GM18511 (cell line): ENCODE measurements at regions not wholly inside any gene's neighbourhood (a gene's known extent, or its start where the extent isn't known, plus 50 kb on each side); places are given as distances from the start of the nearest gene placed in this dataset.

Source experiments
- ATAC-seq: cut with Tn5 transposase; IDR thresholded peaks from one replicate; pipeline ENCODE4 v1.9.1; 2021; ENCODE audit warnings: mild to moderate bottlenecking, moderate library complexity; ENCODE audit not compliant: unreplicated experiment

GRCh38 chr18:46293742-46294181, 189.6 kb downstream of the HAUS1 start:
- ATAC-seq: no peak

GRCh38 chr18:46294318-46294717, 190.1 kb downstream of the HAUS1 start:
- no peak for ATAC-seq

GRCh38 chr18:46294751-46295150, 190.6 kb downstream of the HAUS1 start:
- ATAC-seq: no peak

- ATAC-seq: no peak
Observed at GRCh38 chr18:46295416-46295815, 191.2 kb downstream of the HAUS1 start.

- no peak for ATAC-seq
Observed at GRCh38 chr18:46296656-46297055, 192.5 kb downstream of the HAUS1 start.

GRCh38 chr18:46297124-46297523, 192.9 kb downstream of the HAUS1 start:
- no peak for ATAC-seq

- ATAC-seq: no peak
Observed at GRCh38 chr18:46297621-46298020, 193.4 kb downstream of the HAUS1 start.

GRCh38 chr18:46298511-46298910, 194.3 kb downstream of the HAUS1 start:
- ATAC-seq: no peak

GRCh38 chr18:46299465-46300008, 195.4 kb downstream of the HAUS1 start:
- ATAC-seq: no peak

- ATAC-seq: no peak
Observed at GRCh38 chr18:46301081-46301480, 196.9 kb downstream of the HAUS1 start.

- ATAC-seq: no peak
Observed at GRCh38 chr18:46301571-46301970, 197.4 kb downstream of the HAUS1 start.

- ATAC-seq: no peak
Observed at GRCh38 chr18:46302528-46303485, 198.6 kb downstream of the HAUS1 start.

GRCh38 chr18:46310258-46310657, 206.1 kb downstream of the HAUS1 start:
- ATAC-seq: no peak

GRCh38 chr18:46310675-46311345, 206.6 kb downstream of the HAUS1 start:
- no peak for ATAC-seq

- ATAC-seq: no peak
Observed at GRCh38 chr18:46311491-46311890, 207.3 kb downstream of the HAUS1 start.

GRCh38 chr18:46312221-46312620, 208.0 kb downstream of the HAUS1 start:
- no peak for ATAC-seq

GRCh38 chr18:46313521-46313920, 209.3 kb downstream of the HAUS1 start:
- no peak for ATAC-seq

- no peak for ATAC-seq
Observed at GRCh38 chr18:46314011-46314410, 209.8 kb downstream of the HAUS1 start.

GRCh38 chr18:46315161-46315560, 211.0 kb downstream of the HAUS1 start:
- no peak for ATAC-seq

- ATAC-seq: no peak
Observed at GRCh38 chr18:46318356-46318755, 214.2 kb downstream of the HAUS1 start.

- ATAC-seq: no peak
Observed at GRCh38 chr18:46319783-46320182, 215.6 kb downstream of the HAUS1 start.

GRCh38 chr18:46320297-46320696, 216.1 kb downstream of the HAUS1 start:
- no peak for ATAC-seq
